ENCODE measurements at regions not wholly inside any gene's neighbourhood (a gene's known extent, or its start where the extent isn't known, plus 50 kb on each side); places are given as distances from the start of the nearest gene placed in this dataset.

DNA sequence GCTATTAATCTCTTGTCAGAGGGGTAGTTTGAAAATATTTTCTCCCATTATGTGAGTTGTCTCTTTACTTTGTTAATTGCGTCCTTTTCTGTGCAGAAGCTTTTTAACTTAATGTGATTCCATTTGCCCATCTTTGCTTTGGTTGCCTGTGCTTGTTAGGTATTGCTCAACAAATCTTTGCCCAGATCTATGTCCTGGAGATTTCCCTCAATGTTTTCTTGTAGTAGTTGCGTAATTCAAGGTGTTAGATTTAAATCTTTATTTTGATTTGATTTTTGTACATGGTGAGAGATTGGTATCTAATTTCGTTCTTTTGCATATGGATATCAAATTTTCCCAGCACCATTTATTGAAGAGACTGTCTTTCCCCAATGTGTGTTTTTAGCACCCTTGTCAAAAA lies 567.2 kb downstream of the DNAJB9 start:
- DNase-seq (ENCODE audit: low read depth): no peak

DNA sequence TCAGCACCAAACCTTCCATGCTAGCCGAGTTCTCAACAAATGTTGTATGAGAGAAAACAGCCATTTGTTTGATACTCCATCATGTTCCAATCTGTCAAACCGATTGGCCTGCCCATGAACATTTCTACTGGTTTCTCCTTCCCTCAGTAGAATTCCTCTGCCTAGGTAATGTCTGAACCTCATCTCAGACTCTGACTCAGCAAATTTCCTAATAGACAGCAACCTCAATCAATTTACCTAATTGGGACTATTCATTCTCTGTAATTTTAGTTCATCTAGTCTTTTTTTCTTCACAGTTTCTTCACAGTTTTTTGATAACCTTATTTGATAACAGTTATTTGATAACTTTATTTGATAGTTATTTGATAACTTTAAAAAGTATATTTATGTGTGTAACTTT lies 585.1 kb downstream of the DNAJB9 start:
- DNase-seq (ENCODE audit: low read depth): no peak

DNA sequence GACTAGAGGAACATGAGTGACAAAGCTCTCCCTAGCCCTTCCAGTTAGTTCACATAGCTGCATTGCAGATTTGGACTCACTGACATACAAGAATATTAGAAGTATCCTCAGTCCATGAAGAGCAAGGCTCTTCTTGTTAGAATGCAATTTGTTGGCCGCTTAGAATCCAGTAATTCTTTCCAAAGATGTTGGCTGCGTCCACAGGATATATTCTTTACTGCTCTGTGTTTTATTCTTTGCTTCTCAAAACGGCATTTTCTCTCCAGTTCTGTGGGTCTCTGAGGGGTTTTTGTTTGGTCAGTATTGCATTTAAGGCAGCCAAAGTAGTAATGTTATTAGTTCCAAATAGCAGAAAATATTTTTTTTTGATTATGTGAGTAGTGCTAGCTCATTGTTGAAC lies 588.6 kb downstream of the DNAJB9 start:
- DNase-seq (ENCODE audit: low read depth): no peak

DNA sequence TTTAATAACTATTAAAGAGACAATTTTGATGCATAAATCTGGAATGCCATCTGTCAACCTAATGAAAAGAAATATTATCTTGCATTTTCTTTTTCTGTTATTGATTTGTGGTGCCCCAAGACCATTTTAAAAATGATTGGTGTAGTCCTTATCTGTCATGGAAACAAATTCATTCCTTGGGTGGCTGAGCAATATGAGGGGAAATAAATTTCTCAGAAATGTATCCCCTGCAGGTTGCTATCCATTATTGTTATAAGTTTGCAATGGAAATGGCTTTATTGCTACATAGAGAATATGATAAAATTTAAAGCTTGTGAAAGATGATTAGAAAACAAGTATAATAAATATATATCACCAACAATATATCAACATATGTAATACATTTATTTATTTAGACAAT lies 607.0 kb downstream of the DNAJB9 start:
- DNase-seq (ENCODE audit: low read depth): no peak

DNA sequence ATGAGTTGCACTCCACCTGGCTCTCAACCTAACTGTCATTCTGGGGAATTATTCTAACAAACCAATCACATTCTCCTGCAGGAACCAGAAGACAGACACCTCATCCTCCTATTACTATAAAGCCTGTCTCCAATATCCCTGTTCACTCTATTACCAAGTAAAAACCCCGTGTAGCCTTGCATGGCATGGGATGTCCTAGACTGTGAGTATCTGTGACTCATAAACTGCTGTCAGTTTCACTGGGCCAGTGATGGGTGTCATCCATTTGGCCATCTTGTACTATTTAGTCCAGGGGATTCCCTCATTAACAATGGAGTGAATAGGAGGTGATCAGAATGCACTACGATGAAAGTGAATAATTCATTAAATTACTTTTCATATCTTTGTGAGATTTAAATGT lies 608.7 kb downstream of the DNAJB9 start:
- DNase-seq (ENCODE audit: low read depth): no peak

DNA sequence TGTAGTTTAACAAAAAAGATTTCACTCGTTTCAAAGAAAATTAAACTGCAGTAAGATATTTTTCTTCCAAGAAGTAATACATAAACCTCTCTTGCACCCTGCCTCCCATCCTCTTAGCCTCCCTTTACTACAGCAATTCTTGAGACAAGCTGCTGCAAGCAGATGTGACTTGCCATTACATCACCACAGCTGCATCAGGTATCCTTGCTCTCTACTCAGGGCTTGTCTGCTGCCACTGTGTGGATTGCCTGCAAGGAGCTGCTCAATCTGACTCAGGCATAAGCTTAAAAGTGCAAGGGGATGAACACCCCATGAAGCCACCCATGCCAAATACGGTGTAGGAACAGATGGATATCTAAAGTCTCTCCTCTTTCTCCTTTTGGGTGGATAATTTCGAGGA lies 609.9 kb downstream of the DNAJB9 start:
- DNase-seq (ENCODE audit: low read depth): no peak

- DNase-seq (ENCODE audit: low read depth): no peak
Observed at GRCh38 chr7:109190766-109191398, 621.2 kb downstream of the DNAJB9 start.

GRCh38 chr7:109206196-109206595 lies 636.5 kb downstream of the DNAJB9 start:
- DNase-seq (ENCODE audit: low read depth): no peak

DNA sequence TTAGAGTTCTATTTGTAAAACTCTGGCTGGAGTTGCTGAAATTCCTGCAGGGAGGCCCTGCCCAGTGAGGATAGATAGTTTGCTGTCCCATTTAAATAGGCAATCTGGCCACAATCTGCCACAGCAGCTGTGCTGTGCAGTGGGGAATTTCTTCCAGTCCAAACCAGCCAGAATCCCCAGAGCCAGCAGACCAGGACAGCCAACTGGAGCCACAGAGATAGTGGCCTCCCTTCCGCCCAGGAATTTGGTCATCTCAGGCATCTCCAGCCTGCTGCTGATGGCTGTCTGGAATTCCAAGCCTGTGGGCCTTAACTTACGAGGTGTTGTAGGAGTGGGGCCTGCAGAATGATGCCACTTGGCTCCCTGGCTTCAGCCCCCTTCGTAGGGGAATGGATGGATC lies 643.4 kb downstream of the DNAJB9 start:
- no peak for DNase-seq (ENCODE audit: low read depth)

- DNase-seq (ENCODE audit: low read depth): no peak
Observed at GRCh38 chr7:109215341-109215740, 645.7 kb downstream of the DNAJB9 start.

DNA sequence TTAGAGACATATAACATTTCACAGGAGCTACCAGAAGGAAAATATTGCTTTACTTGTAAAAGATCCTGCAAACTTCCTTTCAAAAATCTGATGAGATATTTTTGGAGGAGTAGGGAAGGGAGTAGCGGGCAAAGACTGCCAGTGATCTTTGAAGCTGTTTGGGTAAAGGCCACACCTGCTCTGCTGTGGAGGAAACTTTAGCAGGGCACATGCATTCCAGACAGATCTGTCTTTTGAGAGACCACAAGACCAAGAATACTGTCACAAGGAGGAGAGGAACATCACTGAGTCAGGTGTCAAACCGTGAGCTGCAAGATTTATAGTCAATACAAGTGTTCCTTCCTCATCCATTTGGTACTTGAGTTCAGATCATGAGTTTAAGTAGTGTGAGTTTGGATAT lies 654.4 kb downstream of the DNAJB9 start:
- DNase-seq (ENCODE audit: low read depth): no peak

DNA sequence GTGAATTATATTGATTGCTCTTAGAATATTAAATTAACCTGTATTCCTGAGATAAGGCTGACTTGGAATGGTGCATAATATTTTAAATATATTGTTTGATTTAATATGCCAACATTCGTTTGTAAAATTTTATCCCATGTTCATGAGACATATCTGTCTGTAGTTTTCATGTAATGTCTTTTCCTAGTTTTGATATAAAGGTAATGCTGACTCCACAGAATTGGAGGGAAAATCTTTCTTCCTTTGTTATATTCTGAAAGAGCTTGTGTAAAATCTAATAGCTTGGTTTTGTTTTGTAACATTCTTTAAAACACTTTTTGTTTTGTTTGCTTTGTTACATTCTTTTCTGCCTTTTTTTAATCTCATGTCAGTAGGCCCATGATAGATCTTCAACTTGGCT lies 657.0 kb downstream of the DNAJB9 start:
- no peak for DNase-seq (ENCODE audit: low read depth)

DNA sequence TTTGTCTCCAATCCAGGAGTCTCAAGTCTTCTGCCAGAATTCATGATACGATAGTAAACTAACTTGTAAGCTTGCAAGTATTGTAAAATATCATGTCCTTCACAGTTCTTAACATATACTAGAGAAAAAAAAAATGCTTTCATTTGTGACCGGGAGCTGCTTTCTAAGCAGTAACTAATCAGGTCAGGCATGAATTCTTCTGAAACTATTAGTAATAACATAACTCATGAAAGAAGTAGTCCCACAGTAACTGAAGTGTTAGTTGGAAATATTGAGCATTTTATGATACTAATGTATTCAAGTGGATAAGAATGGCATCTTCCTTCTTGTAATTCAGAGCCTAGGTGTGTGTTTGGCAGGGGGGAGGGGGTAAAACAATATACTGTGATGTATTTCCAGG lies 665.6 kb downstream of the DNAJB9 start:
- no peak for DNase-seq (ENCODE audit: low read depth)

- no peak for DNase-seq (ENCODE audit: low read depth)
Observed at GRCh38 chr7:109246330-109247077, 676.8 kb downstream of the DNAJB9 start.

- no peak for DNase-seq (ENCODE audit: low read depth)
Observed at GRCh38 chr7:109256762-109257560, 687.3 kb downstream of the DNAJB9 start.

DNA sequence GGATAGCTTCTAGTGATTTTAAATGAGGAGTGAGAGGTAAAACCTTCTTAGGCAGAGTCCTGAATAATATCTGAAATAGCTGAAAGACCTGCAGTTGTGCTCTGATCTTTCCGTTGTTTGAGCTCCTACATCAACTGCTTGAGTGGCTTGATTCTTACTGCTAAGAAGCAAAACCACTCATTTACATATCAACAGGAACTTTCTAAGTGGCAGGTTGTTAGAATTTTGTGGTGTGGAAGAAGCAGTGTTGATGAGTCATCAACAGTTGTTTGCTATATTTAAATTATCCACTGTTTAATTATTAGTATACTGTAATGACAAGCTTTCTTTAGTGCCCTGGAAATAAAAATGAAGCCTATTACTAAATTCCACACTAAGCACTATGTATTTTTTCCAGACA lies 689.5 kb downstream of the DNAJB9 start:
- no peak for DNase-seq (ENCODE audit: low read depth)

DNA sequence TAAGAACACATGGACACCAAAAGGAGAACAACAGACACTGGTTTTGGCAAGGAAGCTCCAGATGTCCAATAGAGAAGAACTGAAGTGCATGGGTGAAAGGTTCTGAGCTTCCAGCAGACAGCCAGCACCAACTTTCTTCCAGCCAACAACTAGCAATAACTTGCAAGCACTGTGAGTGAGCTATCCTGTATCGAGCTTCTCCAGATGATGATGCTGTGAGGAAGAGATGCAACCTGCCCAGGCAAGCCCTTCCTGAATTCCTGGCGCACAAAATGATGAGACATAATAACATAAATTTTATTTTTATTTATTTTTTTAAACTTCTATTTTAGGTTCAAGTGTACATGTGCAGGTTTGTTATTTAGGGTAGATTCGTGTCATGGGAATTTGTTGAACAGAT lies 692.1 kb downstream of the DNAJB9 start:
- no peak for DNase-seq (ENCODE audit: low read depth)

- DNase-seq (ENCODE audit: low read depth): no peak
Observed at GRCh38 chr7:109266610-109267009, 696.9 kb downstream of the DNAJB9 start.

- no peak for DNase-seq (ENCODE audit: low read depth)
Observed at GRCh38 chr7:109276348-109276747, 706.7 kb downstream of the DNAJB9 start.

DNA sequence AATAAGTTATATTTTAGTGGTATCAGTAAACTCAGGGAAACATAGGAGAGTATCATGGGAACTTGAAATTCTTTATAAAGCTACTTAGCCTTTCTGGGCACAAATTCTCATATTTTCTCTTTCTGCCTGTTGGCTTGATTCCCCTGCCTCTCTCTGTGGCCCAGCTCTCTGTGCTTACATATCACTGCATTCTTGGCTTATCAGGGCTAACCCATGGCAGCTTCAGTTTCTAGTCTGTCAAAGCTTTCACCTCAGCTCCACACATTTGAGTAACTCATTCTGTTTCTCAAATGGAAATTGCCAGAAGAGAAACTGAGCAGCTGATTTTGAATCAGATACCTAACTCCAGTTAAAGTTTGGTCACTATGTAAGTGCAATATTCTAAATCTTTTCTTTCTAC lies 713.1 kb downstream of the DNAJB9 start:
- no peak for DNase-seq (ENCODE audit: low read depth)

DNA sequence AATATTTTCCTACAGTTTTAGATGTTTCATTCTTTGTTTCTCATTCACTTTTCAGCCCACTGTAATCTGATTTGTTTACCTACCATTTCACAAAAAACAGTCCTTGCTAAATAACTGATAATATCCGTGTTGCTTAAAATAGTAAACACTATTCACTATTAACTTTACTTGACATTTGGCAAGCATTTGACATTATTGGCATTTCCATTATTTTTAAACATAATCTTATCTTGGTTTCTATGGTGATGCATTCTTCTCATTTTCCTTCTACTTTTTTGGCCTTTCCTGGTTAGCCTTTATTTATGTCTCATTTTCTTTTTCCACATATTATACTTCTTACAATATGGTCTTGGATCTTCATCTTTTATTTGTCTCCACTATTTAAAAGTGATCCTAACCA lies 715.3 kb downstream of the DNAJB9 start:
- DNase-seq (ENCODE audit: low read depth): no peak

DNA sequence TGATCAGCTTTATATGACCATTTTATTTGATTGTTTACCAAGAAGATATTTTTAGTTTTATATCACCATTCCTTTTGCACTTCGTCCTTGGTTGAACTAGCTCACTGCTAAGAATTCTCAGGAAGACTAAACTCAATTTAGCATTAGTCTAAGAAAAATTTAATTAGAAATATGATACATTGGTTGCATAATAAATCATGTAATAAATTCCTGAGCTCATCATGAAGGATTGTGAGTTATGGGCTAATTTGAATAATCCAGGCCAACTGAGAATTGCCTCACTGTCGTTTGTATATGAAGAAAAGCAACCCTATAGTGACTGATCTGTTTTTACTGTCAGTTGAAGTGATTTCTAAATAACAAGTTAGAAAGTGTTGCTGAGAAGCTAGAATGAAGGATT lies 725.5 kb downstream of the DNAJB9 start:
- DNase-seq (ENCODE audit: low read depth): no peak

DNA sequence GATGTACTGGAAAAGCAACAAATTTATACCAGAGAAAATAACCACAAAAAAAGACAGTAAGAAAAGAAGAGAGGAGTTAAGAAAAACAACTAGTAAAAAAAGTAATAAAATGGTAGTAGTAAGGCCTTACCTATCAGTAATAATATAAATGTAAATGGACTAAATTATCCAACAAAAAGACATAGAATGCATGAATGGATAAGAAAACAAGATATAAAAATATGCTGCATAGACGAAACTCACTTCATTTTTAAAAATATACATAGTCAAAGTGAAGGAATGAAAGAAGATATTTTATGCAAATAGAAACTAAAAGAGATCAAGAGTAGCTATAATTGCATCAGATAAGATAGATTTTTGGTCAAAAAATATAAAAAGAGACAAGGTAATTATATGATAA lies 739.1 kb downstream of the DNAJB9 start:
- no peak for DNase-seq (ENCODE audit: low read depth)
